OCI-LY7 (cell line): ENCODE measurements at regions not wholly inside any gene's neighbourhood (a gene's known extent, or its start where the extent isn't known, plus 50 kb on each side); places are given as distances from the start of the nearest gene placed in this dataset.

ENCODE experiments used
- BruUV-seq: library from RNA; stranded (reverse); fragments of 400-500 nt; replicated peaks from 2 replicates; lab custom pipeline; 2021; lab: Mats Ljungman, UMichigan
- CTCF ChIA-PET: fragments of 300-600 bp; sonication (Branson Sonifier 250); formaldehyde crosslinking; loops from one replicate; lab custom pipeline; 2022; ENCODE audit warnings: antibody characterized with exemption; ENCODE audit not compliant: unreplicated experiment; lab: Charles Lee
- POLR2A ChIA-PET: fragments of 300-600 bp; sonication (Branson Sonifier 250); formaldehyde crosslinking; loops from one replicate; lab custom pipeline; 2022; ENCODE audit warnings: antibody characterized with exemption; lab: Charles Lee
- DNase-seq: peaks from one replicate; pipeline ENCODE4 v3.0.0-alpha.2; 2015; ENCODE audit warnings: low spot score
- H2AFZ ChIP-seq: fragments of 200-600 bp; sonication (generic), shearing (Covaris generic); 2 replicates; pipeline ENCODE4 v1.6.1; 2014; ENCODE audit warnings: mild to moderate bottlenecking, antibody characterized with exemption, low read length, moderate library complexity
- H3K27ac ChIP-seq: fragments of 200-600 bp; sonication (generic); 2 replicates; pipeline ENCODE4 v1.5.1; 2014; ENCODE audit warnings: mixed run types, low read depth, mild to moderate bottlenecking, moderate library complexity, low read length, inconsistent platforms; ENCODE audit not compliant: poor library complexity, severe bottlenecking
- H3K36me3 ChIP-seq: fragments of 200-600 bp; sonication (generic); 2 replicates; pipeline ENCODE4 v1.6.1; 2014; ENCODE audit warnings: mild to moderate bottlenecking, antibody characterized with exemption, low read length, moderate library complexity, mixed read lengths; ENCODE audit not compliant: insufficient read depth
- H3K4me1 ChIP-seq: fragments of 200-600 bp; sonication (generic); 2 replicates; pipeline ENCODE4 v1.5.1; 2014; ENCODE audit warnings: mild to moderate bottlenecking, low read length; ENCODE audit not compliant: insufficient read depth, poor library complexity, severe bottlenecking
- H3K4me2 ChIP-seq: fragments of 200-600 bp; sonication (generic); 2 replicates; pipeline ENCODE4 v1.6.1; 2014; ENCODE audit warnings: mild to moderate bottlenecking, low read length
- H3K4me3 ChIP-seq: fragments of 200-600 bp; sonication (generic); 2 replicates; pipeline ENCODE4 v1.5.1; 2014; ENCODE audit warnings: mild to moderate bottlenecking, low read depth, low read length; ENCODE audit not compliant: poor library complexity, severe bottlenecking
- H3K79me2 ChIP-seq: fragments of 200-600 bp; sonication (generic); 2 replicates; pipeline ENCODE4 v1.6.1; 2016; ENCODE audit warnings: low read depth, mild to moderate bottlenecking, low read length, moderate library complexity, mixed read lengths; ENCODE audit not compliant: insufficient read depth
- H3K9me2 ChIP-seq: fragments of 200-600 bp; sonication (generic); 2 replicates; pipeline ENCODE4 v1.6.1; 2016; ENCODE audit warnings: mild to moderate bottlenecking, low read length, mixed read lengths; ENCODE audit not compliant: insufficient read depth
- H3K9me3 ChIP-seq: fragments of 200-600 bp; sonication (generic); 2 replicates; pipeline ENCODE4 v1.6.1; 2014; ENCODE audit warnings: mild to moderate bottlenecking, mixed run types, low read length, mixed read lengths
- H4K20me1 ChIP-seq: fragments of 200-600 bp; sonication (generic); 2 replicates; pipeline ENCODE4 v1.6.1; 2014; ENCODE audit warnings: mild to moderate bottlenecking, antibody characterized with exemption, low read length, moderate library complexity, mixed read lengths; ENCODE audit not compliant: insufficient read depth
- EZH2phosphoT487 ChIP-seq: fragments of 200-600 bp; sonication (generic); IDR thresholded peaks from 2 replicates; pipeline ENCODE4 v1.6.1; 2018; ENCODE audit warnings: low read depth, borderline replicate concordance, mild to moderate bottlenecking, mixed run types, antibody characterized with exemption, low read length, moderate library complexity, mixed read lengths
- intact Hi-C: fragments of 100-400 bp; cut with micrococcal nuclease; formaldehyde crosslinking; loops from one replicate; pipeline ENCODE4 v1.10.0; 2022; ENCODE audit not compliant: unreplicated experiment
- TF ChIP-seq, protein P1 (sequence below): fragments of 200-600 bp; sonication (generic); conservative IDR thresholded peaks from 2 replicates; pipeline ENCODE4 v1.5.1; 2014; ENCODE audit warnings: mild to moderate bottlenecking, antibody characterized with exemption, low read length, moderate library complexity, mixed read lengths

DNA sequence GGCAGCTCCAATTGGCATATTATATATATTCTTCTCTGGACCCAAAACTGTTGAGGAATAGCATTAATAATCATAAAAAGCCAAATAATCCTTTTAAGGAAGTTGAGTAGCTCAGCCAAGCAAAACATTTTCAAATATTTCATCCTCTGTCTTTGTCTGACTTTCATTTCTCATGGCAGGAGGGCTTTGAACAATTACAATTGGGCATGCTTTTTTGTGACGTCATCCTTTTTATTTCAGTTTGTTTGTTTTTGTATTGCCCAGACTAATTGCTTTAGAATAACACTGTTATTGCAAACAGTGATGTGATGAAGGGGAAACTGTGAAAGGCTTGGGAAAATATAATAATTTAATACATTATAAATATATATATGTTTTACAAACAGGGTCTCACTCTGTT, 65.2 kb upstream of the MAP1B start:
- H2AFZ ChIP-seq, result no peak overlapping the region
- H3K9me2 ChIP-seq, result no peaks in the 10 kb centered on the region
- H3K27ac ChIP-seq, result no peak overlapping the region
- H4K20me1 ChIP-seq, result no peaks in the 10 kb centered on the region
- no peaks in the 10 kb centered on the region for H3K4me1 ChIP-seq
- H3K36me3 ChIP-seq, result no peaks in the 10 kb centered on the region
- no peak overlapping the region for H3K4me3 ChIP-seq
- no peak for TF ChIP-seq EZH2phosphoT487
- TF ChIP-seq, protein P1, sequence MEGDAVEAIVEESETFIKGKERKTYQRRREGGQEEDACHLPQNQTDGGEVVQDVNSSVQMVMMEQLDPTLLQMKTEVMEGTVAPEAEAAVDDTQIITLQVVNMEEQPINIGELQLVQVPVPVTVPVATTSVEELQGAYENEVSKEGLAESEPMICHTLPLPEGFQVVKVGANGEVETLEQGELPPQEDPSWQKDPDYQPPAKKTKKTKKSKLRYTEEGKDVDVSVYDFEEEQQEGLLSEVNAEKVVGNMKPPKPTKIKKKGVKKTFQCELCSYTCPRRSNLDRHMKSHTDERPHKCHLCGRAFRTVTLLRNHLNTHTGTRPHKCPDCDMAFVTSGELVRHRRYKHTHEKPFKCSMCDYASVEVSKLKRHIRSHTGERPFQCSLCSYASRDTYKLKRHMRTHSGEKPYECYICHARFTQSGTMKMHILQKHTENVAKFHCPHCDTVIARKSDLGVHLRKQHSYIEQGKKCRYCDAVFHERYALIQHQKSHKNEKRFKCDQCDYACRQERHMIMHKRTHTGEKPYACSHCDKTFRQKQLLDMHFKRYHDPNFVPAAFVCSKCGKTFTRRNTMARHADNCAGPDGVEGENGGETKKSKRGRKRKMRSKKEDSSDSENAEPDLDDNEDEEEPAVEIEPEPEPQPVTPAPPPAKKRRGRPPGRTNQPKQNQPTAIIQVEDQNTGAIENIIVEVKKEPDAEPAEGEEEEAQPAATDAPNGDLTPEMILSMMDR, result no peak
- ChIA-PET CTCF (no interaction called here), POLR2A (no interaction called here)
- no peaks in the 10 kb centered on the region for H3K9me3 ChIP-seq
- H3K79me2 ChIP-seq, result no peaks in the 10 kb centered on the region
- no peak overlapping the region for H3K4me2 ChIP-seq
- intact Hi-C loops, result no loop called here
- no peak for DNase-seq
- no TSS peak for BruUV-seq

DNA sequence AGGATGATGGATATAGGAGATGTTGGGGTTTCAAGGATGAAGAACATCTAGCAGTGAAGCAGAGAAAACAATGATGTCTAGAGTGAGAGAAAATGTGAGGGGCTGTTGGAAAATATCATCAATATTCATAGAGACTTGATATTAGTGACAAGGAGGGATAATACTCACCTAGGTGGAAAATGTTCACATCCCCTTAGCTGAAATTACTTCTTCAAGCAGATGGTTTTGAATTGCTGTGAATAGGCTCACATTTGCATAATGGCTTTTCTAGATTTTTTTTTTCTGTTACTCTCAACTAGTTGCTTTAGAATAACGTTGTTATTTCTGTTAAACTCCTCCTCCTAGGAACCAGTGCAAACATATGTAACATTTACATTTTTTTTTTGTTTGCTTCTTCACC, 61.6 kb upstream of the MAP1B start:
- Histone ChIP-seq H3K4me2 (no peak overlapping the region), H3K9me3 (no peaks in the 10 kb centered on the region), H2AFZ (no peak overlapping the region), H3K36me3 (no peaks in the 10 kb centered on the region), H3K9me2 (no peaks in the 10 kb centered on the region), H4K20me1 (no peaks in the 10 kb centered on the region), H3K4me3 (no peak overlapping the region), H3K79me2 (no peaks in the 10 kb centered on the region), H3K4me1 (no peaks in the 10 kb centered on the region), H3K27ac (no peak overlapping the region)
- ChIA-PET CTCF (no interaction called here), POLR2A (no interaction called here)
- TF ChIP-seq EZH2phosphoT487, result no peak
- TF ChIP-seq, protein P1, result no peak
- intact Hi-C loops, result no loop called here
- DNase-seq, result no peak
- BruUV-seq, result no TSS peak

GRCh38 chr5:72046106-72046505, 61.2 kb upstream of the MAP1B start:
- POLR2A ChIA-PET, result no interaction called here
- Histone ChIP-seq H3K27ac (no peak overlapping the region), H3K9me3 (no peaks in the 10 kb centered on the region), H3K9me2 (no peaks in the 10 kb centered on the region), H3K4me3 (no peak overlapping the region), H3K4me2 (no peak overlapping the region), H2AFZ (no peak overlapping the region), H4K20me1 (no peaks in the 10 kb centered on the region), H3K79me2 (no peaks in the 10 kb centered on the region), H3K36me3 (no peaks in the 10 kb centered on the region), H3K4me1 (no peaks in the 10 kb centered on the region)
- BruUV-seq, result no TSS peak
- intact Hi-C loops, result no loop called here
- CTCF ChIA-PET, result no interaction called here
- TF ChIP-seq, protein P1, result no peak
- TF ChIP-seq EZH2phosphoT487, result no peak
- DNase-seq, result no peak
